DOHH2 (cell line): ENCODE measurements at regions not wholly inside any gene's neighbourhood (a gene's known extent, or its start where the extent isn't known, plus 50 kb on each side); places are given as distances from the start of the nearest gene placed in this dataset.

Source experiments
- EZH2phosphoT487 ChIP-seq: fragments of 200-600 bp; sonication (generic); IDR thresholded peaks from 2 replicates; pipeline ENCODE4 v1.6.1; 2017; ENCODE audit warnings: borderline replicate concordance, mild to moderate bottlenecking, antibody characterized with exemption, low read length, moderate library complexity, mixed read lengths
- TF ChIP-seq, protein P1 (sequence below): fragments of 200-600 bp; sonication (generic); IDR thresholded peaks from one replicate; pipeline ENCODE4 v1.5.1; 2014; ENCODE audit warnings: antibody characterized with exemption, mild to moderate bottlenecking, low read depth, low read length; ENCODE audit not compliant: poor library complexity, severe bottlenecking

DNA sequence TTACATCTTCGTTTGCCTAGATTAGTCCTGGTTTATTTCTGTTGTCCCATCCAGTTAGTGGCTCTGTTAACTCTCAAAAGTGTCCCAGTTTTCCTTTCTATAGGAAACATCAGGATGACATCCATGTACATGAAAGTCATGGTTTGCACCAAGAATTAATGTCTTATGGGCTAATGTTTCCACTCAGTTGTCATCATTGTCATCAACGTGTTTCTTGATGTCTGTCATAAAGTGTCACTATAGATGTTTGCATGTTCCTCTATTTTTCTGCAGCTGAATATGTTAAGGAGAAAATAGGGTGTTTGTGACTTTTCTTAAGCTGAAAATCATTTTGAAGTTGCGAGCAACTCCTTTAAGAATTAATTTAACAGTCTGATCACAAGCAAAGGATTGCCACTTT is 567.0 kb downstream of the TMEM114 start:
- TF ChIP-seq, protein P1, sequence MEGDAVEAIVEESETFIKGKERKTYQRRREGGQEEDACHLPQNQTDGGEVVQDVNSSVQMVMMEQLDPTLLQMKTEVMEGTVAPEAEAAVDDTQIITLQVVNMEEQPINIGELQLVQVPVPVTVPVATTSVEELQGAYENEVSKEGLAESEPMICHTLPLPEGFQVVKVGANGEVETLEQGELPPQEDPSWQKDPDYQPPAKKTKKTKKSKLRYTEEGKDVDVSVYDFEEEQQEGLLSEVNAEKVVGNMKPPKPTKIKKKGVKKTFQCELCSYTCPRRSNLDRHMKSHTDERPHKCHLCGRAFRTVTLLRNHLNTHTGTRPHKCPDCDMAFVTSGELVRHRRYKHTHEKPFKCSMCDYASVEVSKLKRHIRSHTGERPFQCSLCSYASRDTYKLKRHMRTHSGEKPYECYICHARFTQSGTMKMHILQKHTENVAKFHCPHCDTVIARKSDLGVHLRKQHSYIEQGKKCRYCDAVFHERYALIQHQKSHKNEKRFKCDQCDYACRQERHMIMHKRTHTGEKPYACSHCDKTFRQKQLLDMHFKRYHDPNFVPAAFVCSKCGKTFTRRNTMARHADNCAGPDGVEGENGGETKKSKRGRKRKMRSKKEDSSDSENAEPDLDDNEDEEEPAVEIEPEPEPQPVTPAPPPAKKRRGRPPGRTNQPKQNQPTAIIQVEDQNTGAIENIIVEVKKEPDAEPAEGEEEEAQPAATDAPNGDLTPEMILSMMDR, result no peak
- TF ChIP-seq EZH2phosphoT487, result no peak
